ENCODE measurements at regions not wholly inside any gene's neighbourhood (a gene's known extent, or its start where the extent isn't known, plus 50 kb on each side); places are given as distances from the start of the nearest gene placed in this dataset.

DNA sequence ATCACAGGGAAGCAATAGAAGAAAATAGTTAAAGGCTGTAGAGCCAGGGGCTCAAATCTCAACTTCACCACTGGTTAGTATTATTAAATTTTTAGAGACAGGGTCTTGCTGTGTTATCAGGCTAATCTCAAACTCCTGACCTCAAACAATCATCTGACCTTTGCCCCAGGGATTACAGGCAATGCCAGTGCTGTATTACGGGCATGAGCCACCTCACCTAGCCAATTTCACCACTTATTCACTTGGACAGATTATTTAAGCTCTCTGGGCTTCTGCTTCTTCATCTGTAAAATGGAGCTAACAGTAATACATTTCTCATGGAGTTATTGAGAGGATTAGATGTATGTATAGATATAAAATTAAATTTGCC is 155.9 kb upstream of the KLF4 start:
- no peak for DNase-seq (ENCODE audit: low read depth in 4 of 4, low spot score in 1 of 4)

DNA sequence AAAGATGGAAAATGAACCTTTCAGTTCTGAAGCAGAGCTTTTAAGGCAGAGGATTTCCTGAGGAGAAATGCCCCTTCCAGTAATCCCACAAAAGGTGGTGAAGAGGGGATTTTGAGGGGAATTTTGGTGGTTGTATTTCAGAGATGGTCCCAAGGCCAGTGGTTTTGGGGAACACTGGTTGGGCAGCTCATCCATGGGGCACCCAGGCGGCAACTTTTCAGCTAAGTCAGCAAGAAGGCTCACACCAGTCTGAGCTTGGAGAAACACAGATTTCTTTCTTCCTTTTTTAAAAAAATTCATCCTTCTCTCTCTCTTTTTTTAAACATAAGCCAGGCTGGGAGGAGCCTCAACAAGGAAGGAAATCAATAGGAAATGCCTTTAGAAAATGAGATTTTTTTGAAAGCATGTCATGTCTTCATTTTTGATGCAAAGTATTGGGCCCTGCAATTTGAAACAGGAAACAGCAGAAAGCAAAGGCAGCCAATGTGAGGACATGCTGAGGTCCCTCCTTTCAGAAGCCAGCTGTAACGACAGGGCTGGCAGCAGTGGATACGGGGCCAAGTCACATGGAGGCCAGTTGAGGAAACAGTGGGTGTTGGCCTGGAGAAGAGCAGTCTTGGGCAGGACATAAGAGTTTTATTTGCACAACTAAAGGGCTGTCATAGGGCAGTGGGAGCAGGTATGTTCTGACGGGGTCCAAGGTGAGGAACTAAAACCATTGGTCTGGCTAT is 155.3 kb upstream of the KLF4 start:
- DNase-seq (ENCODE audit: low read depth in 4 of 4, low spot score in 1 of 4): no peak

DNA sequence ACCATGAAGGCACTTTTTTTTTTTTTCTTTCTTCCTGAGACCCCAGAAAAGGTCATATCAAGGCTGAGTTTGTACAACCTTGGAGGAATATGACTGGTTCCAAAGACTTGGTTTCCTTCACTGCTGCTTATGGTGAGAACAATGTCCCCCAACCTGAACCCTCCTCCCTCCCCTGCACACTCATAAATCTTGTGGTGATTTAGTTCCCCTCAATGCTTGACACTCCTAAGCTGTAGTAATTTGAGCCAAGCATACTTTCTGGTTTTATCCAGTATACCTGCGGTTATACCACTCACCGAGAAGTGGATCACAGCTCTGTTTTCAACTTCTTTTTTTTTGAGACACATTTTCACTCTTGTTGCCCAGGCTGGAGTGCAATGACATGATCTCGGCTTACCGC is 149.9 kb upstream of the KLF4 start:
- no peak for DNase-seq (ENCODE audit: low read depth in 4 of 4, low spot score in 1 of 4)

DNA sequence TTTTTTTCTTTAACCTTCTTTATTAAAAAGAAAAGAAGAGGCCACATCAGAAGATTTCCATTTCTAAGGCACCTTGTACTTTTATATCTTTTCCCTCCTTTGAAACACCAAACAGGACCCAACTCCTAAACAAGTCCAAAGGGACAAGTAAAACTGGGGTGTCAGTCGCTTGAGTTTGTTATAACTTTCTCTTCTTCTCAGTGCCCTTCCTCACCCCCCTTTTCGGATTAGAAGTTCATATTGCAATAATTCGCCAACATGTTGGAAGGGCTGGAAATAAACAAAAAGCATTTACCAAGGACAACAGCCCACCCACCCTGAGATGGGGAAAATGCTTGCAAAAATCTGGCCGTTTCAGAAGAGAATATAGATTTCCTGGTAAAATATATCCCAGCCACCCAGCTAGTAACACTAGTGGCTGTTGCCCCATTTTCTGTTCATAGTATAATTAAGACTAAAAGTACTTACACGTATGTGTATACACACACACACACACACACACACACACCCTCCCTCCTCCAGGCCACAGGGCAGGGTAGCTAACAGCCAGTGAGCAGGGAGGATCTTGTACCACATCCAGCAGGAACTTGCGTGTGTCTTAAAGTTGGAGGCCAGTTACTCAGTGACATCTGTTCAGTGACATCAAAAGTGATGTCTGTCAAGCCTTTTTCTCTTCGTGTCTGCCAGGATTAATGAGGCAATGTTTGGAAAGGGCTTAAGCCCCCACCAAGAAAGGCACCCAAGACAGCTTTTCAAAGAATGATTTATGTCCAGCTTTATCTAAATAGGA is 149.1 kb upstream of the KLF4 start:
- DNase-seq (ENCODE audit: low read depth in 4 of 4, low spot score in 1 of 4): no peak

DNA sequence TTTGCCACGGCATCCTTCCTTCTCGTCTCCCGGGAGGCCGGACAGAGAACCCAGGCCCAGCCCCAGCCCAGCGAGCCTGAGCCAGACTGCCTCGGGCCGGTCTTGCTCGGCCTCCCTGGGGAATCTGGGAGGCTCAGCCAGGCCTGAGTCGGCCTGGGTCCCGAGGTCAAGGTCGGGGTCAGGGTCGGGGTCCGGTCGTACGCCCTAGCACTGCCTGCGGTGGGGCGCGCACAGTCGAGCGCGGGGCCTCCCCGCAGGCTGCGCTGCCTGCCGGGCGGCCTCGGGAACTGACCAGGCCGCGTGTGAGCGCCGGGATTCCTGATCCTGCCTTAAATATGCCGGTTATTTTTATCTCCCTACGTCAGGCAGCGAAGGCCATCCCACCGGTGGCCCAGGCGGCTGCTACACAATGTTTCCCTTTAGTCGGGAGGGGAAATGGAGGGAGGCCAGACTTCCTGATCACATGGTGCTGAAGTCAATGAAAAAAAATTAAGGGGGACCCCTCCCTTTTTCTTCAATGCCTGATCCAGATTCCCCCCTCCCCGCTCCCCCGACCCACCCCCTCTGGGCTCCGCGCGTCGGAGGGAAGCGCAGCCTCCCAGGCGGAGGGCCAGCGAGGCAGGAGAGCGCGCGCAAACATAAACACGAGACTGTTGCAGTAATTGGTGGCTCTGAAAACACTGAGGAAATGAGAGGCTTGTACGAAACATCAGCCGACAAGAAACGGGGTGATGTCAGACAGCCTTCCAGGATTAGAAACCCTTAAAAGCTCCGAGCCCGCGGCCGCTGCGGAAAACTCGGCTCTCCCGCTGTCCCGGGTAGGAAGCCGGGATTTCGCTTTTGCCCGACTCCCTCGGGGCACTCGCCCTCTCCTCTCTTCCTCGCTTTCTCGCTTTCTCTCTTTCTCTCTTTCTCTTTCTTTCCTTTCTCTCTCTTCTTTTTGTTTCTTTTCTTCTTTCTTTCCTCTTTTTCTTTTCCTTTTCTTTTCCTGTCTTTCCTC is 148.2 kb upstream of the KLF4 start:
- no peak for DNase-seq (ENCODE audit: low read depth in 4 of 4, low spot score in 1 of 4)

DNA sequence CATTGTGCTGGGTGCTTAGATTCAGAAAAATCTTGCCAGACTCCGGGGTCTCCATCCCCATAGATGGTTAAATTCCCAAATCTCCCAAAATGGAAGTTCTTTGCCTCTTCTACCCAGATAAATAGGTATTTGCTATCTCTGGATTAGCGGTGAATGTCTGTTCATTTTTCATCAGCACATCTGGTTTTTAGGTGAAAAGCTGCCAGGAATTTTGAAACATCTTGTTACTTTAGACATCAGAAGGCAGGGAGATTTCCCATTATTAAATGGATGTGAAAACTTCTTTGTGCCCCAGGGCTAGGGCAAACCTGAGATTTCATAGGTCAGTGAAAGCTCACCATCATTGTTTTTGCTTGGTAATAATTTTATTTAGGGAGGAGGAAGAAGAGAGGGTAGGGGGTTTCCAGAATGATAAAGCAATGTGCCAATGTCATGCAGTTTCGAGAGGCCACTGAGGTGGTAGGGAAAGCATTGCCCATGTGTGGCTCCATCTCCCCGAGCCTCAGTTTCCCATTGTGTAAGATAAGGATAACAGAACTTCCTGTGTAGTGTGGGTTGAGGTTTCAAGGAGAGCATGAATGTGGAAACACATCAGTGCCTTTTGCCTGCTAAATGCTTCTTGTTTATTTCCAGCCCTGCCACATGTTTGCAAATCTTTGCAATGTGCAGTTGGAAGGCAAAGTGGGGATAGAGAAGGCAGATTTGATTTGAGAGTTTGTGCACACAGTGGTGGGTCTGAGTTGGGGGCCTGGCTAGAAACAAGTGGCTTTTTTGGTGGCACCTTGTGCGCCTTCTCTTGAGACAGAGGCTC is 147.2 kb upstream of the KLF4 start:
- no peak for DNase-seq (ENCODE audit: low read depth in 4 of 4, low spot score in 1 of 4)

DNA sequence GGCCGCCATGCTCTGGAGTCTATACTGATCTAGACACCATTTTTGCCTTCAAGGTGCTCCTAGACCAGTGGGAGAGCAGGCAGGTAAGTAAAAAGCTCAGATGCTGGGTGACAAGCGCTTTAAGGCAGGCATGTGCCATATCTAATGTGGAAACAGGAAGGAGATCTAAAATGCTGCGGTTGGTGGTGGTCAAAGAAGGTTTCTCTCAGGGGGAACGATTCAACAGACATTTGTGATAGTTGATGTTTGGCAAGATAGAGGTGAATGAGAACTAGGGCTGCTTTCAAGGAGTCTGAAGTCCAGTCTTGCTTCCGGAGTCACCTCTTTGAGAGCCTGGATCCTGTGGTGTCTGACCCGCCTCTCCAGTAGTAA is 146.2 kb upstream of the KLF4 start:
- no peak for DNase-seq (ENCODE audit: low read depth in 4 of 4, low spot score in 1 of 4)

DNA sequence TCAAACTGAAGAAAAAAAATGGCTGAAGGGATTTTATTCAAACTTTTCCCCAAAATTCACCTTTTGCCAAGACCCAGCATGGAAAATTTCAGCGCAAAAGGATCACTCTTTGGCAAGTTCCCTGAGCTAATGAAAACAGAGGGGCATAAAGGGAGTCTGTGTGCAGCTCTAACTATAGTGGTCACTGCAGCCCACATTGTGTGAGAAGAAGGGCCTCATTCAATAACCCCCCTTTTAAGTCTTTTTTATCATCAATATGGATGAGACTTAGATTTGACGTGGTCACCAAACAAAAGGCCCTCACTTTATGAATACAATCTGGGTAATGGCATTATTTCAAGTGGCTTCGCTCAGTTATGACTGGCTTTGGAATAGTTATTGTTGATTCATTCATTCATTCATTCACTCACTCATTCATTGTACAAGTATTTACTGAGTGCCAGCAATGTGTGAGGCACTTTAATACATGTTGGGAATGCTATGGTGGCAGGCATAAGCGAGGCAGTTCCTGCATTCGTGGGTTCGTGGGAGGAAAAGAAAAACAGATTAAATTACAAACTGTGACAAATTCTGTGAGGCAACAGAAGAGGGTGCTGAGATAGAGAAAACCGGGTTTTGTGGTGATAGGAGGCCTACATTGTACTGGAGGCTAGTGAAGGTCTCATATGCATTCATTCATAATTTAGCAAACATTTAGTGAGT is 145.7 kb upstream of the KLF4 start:
- no peak for DNase-seq (ENCODE audit: low read depth in 4 of 4, low spot score in 1 of 4)

DNA sequence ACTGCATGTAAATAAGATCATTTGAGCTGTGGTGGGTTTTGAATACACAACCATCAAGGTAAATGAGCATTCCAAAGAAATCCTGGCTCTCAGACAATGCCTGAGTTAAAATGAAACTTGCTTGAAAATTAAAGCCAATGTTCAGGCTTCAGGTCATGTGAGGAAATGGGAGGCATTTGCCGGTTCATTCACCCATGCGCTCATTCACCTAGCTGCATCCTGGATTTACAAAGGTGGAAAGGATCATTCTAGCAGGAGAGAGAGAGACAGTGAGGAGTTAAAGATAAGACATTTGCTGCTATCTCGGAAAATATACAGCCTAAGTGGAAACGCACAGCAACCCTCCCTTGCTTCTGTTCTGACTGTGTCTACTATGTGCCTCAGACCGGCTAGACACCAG is 143.8 kb upstream of the KLF4 start:
- no peak for DNase-seq (ENCODE audit: low read depth in 4 of 4, low spot score in 1 of 4)

DNA sequence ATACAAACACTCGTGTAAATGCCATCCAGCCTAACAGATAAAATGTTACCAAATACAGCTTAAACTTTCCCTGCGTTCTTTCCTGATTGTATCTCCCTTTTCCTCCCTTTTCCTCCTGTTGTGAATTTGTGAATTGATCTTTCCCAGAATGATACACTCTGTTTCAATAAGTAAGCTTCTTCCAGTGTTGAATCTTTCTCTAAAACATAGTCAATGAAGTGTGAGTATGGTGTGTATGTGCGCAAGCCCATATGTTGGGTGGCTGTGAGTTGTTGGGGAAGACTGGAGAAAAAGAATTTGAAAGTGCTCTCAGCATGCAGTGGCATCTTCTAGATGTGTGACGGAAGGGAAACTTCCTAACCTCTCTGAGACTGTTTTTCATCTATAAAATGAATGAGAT is 143.1 kb upstream of the KLF4 start:
- DNase-seq (ENCODE audit: low read depth in 4 of 4, low spot score in 1 of 4): no peak

DNA sequence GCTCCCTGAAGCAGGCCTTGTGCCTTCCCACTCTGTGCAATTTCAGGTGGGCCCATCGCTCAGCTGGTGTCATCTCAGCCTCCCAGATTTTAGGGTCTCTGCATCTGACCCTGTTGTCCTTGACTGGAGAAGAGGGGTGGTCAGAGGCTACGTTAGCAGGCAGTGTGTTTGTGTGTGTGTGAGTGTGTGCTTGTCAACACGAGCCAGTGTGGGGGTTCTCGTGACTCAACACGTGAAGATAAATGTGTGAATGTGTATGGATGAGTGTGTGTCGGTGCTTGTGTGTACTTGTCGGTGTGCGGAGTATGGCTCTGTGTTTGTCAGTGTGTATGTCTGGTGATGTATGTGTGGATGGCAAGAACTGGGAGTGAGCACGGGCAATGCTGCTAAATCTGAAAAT is 142.6 kb upstream of the KLF4 start:
- no peak for DNase-seq (ENCODE audit: low read depth in 4 of 4, low spot score in 1 of 4)

DNA sequence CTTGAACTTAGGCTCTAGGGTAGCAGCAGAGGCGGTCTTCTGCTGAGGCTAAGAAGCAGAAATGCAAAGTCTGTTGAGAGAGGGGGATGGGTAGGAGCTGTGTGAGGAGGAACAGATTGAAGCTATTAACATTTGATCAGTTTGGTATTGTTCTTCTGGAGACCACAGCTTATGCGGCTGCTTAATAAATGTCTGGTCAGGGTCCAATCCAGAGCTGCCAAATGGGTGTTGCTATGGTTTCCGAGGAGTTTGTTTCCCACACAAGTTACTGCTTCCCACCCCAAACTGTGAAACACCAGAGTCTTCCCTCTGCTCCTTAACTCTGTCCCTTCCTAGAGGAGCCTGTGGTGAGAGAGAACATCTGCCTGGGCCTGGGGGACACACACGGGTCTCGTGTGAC is 142.2 kb upstream of the KLF4 start:
- DNase-seq (ENCODE audit: low read depth in 4 of 4, low spot score in 1 of 4): no peak

DNA sequence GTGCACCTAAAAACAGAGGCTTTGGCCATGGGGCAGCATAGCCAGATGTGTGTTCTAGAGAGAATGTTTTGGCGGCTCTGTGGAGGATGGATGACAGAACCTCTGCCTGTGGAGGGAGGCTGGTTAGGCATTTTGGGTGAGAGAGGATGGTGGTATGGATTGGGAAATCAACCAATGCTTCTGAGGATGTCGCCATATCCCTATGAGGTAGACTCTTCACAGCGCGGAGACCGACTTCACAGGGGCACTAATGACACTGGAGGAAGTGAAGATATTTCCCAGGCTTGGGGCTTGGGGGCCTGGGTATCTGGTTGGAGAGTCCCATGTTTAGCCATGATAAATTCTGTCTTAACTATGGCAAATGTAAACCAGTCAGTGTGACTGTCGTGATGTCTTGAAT is 140.6 kb upstream of the KLF4 start:
- DNase-seq (ENCODE audit: low read depth in 4 of 4, low spot score in 1 of 4): no peak

DNA sequence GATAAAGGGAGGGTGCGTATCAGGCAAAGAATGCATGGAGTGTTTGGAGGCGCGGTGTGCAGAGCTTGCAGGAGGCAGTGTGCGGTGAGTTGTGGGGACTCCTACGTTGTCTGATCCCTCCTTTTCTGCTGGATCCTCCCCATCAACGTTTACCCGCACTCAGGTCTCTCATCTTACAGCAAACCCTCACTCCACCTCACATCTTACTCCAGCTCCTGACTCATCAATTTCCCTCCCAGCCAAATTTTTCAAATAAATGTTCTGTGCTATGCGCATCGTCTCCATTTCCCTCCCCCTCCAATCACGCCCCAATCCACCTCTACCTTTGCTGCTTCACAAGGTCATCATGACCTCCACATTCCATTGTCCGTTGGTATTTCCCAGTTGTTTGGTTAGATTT is 138.9 kb upstream of the KLF4 start:
- DNase-seq (ENCODE audit: low read depth in 4 of 4, low spot score in 1 of 4): no peak

DNA sequence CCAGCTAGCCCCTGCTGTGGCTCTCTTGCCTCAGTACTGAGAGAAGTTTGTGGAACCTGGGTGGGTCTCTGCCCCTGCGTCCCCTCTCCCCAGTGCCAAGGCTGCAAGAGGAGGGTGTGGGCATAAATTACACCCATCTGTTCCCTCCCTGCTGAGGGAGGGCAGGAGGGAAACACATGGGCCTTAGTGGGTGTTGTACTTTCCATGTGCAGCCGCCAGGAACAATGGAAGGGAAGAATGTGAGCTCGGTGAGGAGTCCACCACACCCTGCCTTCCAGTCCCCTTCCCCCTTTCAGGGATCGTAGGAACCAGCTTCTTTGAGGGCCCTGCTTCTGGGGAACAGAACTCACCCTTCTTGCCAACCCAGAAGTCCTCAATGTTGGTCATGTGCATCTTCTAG is 138.2 kb upstream of the KLF4 start:
- DNase-seq (ENCODE audit: low read depth in 4 of 4, low spot score in 1 of 4): no peak

DNA sequence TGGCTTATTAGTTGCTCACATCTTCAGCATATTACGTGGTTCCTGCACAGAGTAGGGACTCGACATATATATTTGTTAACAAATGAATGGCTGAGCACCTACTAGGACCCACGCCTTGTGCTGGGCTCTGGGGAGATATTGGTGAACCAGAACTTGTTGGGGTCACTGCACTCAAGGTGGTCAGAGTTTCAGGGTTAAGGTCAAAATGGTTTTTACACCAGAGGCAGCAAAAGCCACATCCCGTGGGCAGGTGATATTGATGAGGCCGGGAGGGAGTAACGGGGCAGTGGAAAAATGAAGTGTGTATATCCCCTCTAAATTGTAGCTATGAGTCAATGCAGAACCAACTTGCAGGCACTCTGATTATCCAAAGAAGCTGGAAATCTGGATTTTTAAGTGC is 136.5 kb upstream of the KLF4 start:
- no peak for DNase-seq (ENCODE audit: low read depth in 4 of 4, low spot score in 1 of 4)

DNA sequence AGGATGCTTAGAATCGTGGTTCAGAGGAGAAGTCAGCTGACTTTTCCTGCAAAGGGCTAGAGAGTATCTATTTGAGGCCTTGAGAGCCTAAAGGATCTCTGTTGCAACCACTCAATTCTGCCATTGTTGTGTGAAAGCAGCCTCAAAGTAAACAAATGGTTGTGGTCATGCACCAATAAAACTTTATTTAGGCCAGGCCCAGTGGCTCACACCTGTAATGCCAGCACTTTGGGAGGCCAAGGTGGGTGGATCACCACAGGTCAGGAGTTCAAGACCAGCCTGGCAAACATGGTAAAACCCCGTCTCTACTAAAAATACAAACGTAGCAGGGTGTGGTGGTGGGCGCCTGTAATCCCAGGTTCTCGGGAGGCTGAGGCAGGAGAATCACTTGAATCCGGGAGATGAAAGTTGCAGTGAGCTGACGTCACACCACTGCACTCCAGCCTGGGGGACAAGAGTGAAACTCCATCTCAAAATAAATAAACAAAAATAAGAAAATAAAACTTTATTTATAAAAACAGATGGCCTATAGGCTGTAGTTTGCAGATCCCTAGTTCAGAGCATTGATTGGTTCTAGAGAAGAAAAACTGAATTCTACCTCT is 135.9 kb upstream of the KLF4 start:
- DNase-seq (ENCODE audit: low read depth in 4 of 4, low spot score in 1 of 4): no peak

DNA sequence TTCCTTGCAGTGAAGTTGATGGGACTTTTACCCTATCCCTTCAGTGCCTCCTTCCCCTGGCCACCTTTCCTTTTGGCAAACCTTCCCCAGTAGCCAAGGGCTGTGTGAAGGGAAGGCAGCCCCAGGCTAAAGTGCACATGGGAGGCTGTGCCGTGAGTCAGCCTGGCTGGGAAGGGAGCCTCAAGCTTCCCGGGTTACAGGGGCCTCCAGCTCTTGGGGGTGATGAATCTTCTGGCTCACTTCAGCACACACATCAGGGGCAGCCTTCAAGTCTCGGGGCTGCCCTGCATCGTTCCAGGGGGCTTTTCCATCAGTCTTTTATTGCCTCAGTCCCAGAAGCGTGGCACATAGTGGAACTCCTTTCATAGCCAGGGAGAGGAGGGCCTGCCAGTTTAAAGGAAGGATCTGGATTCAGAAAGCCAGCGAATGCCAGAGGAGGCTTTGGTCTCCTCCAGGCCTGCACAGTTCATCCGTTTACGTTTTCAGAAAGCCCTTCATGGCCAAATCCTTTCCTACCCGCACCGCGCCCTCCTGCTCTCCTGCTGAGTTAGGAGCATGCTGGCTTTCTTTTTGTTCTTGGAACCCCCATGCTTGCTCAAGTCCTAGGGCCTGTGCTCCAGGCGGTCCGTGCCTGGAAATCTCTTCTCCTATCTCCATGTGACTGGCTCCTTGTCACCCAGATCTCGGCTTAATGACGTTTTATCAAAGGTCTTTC is 134.8 kb upstream of the KLF4 start:
- DNase-seq (ENCODE audit: low read depth in 4 of 4, low spot score in 1 of 4): no peak

DNA sequence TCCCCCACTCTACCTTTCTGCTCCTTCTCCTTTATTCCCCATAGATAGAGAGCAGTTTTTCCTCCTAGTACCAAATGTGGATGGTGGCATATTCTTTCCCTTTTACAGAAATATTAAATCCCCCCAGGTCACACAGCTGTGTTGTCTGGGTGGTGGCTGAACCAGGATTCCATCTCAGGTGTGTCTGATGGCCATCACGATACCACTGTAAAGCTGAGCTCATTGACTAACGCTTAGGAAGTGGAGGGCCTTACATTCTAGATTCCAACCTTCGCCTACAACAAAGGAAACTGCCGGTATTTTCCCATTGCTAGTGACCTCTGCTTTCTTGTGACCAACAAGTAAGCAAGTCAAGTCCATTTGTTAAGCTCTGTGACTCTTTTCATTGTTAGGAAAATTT is 131.9 kb upstream of the KLF4 start:
- no peak for DNase-seq (ENCODE audit: low read depth in 4 of 4, low spot score in 1 of 4)

Data from stimulated activated CD4-positive, alpha-beta T cell treated with anti-CD3 and anti-CD28 coated beads, Interleukin-1b, Interleukin-23, amount 100 ng/mL, for 24 hours (primary cell).